ENCODE measurements at regions not wholly inside any gene's neighbourhood (a gene's known extent, or its start where the extent isn't known, plus 50 kb on each side); places are given as distances from the start of the nearest gene placed in this dataset.

DNA sequence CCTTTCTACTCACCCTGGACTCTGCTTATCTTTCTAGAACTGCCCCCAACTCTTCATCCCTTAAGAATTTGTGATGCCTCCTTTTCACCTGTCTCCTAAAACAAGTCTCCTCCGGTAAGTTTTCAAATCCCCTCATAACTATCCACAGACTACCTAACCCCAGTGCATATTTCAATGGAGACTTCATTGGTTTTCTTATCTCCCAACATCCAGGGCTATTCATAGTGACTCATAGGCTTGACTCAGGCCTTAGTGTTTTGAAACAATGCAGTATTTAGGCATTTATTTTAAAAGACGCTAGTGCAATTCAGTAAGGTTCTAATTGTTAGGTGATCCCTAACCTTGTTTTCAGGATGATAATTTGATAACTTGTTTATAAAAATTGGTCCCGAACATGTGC lies 399.2 kb downstream of the CPS1 start:
- TF ChIP-seq TAF1 (IDR thresholded peaks at IDR 0.05; ENCODE audit: low read depth, low read length) (no peak), POLR2A (IDR thresholded peaks at IDR 0.05; ENCODE audit: low read depth, low read length) (no peak), POLR2AphosphoS5 (IDR thresholded peaks at IDR 0.05; ENCODE audit: low read depth, low read length) (no peak), SPI1 (IDR thresholded peaks at IDR 0.05; ENCODE audit: low read depth, low read length) (no peak), POU2F2 (IDR thresholded peaks at IDR 0.05; ENCODE audit: low read depth, low read length) (no peak)
